Mucosa of descending colon (tissue), 3 donors: ENCODE measurements at regions not wholly inside any gene's neighbourhood (a gene's known extent, or its start where the extent isn't known, plus 50 kb on each side); places are given as distances from the start of the nearest gene placed in this dataset.

Source experiments
- ATAC-seq: fragments of 200-7000 bp; cut with Tn5 transposase; one replicate; pipeline ENCODE4 v1.9.1; 2020; ENCODE audit warnings: mild to moderate bottlenecking, moderate library complexity
- DNase-seq, 3 donors: peaks; one replicate each; pipeline ENCODE4 v3.0.0-alpha.2; 2020
- H3K36me3 ChIP-seq: fragments of 200-600 bp; one replicate; pipeline ENCODE4 v1.8.0; 2021; ENCODE audit warnings: low read depth, mild to moderate bottlenecking
- H3K4me1 ChIP-seq: fragments of 200-600 bp; one replicate; pipeline ENCODE4 v1.8.0; 2021; ENCODE audit warnings: low read depth, mild to moderate bottlenecking
- H3K4me3 ChIP-seq: fragments of 200-600 bp; one replicate; pipeline ENCODE4 v1.8.0; 2021; ENCODE audit warnings: mild to moderate bottlenecking
- H3K9me3 ChIP-seq: fragments of 200-600 bp; one replicate; pipeline ENCODE4 v1.8.0; 2021; ENCODE audit warnings: mild to moderate bottlenecking
- CTCF ChIP-seq: fragments of 200-600 bp; IDR thresholded peaks from one replicate; pipeline ENCODE4 v1.8.0; 2022; ENCODE audit warnings: antibody characterized with exemption, mild to moderate bottlenecking
- intact Hi-C, 2 donors: fragments of 100-400 bp; cut with DNase I in 1 of 2; cut with micrococcal nuclease in 1 of 2; formaldehyde crosslinking; loops; one replicate each; pipeline versions ENCODE4 v1.11.0 to v1.11.1; 2022; cut with DNase I, micrococcal nuclease
- donor health status: DM: no; HTN: no; CAD: no; lungs with moderate emphysema.
- donor health status: DM: no; HTN: no; CAD: no.
- donor health status: DM: no; HTN: yes; CAD: no.

GRCh38 chr5:99936911-99937310 is 598.3 kb upstream of the FAM174A start:
- Histone ChIP-seq H3K4me3 (no peak overlapping the region), H3K9me3 (no peaks in the 10 kb centered on the region), H3K4me1 (no peaks in the 10 kb centered on the region), H3K36me3 (no peaks in the 10 kb centered on the region)
- DNase-seq = no peak
- no peak for TF ChIP-seq CTCF
- no peak for ATAC-seq
- intact Hi-C loops = no loop called here

- intact Hi-C loops = no loop called here
- no peak for ATAC-seq
- no peak for TF ChIP-seq CTCF
- Histone ChIP-seq H3K9me3 (no peaks in the 10 kb centered on the region), H3K4me3 (no peak overlapping the region), H3K36me3 (no peaks in the 10 kb centered on the region), H3K4me1 (no peaks in the 10 kb centered on the region)
- DNase-seq = no peak
Observed at GRCh38 chr5:99929806-99930135, 605.4 kb upstream of the FAM174A start.

GRCh38 chr5:99929067-99929805 is 605.9 kb upstream of the FAM174A start:
- no peaks in the 10 kb centered on the region for H3K4me1 ChIP-seq
- H3K4me3 ChIP-seq = no peak overlapping the region
- DNase-seq = no peak
- peak; percentile 13 for ATAC-seq
- H3K9me3 ChIP-seq = no peaks in the 10 kb centered on the region
- TF ChIP-seq CTCF = no peak
- no peaks in the 10 kb centered on the region for H3K36me3 ChIP-seq
- intact Hi-C loops = no loop called here

- ATAC-seq (no peak), DNase-seq (no peak)
- no peak overlapping the region for H3K4me3 ChIP-seq
- no peak for TF ChIP-seq CTCF
- H3K4me1 ChIP-seq = no peaks in the 10 kb centered on the region
- intact Hi-C loops = no loop called here
- no peaks in the 10 kb centered on the region for H3K36me3 ChIP-seq
- H3K9me3 ChIP-seq = no peaks in the 10 kb centered on the region
Observed at GRCh38 chr5:99928490-99928889, 606.7 kb upstream of the FAM174A start.

- no peak for DNase-seq
- Histone ChIP-seq H3K4me1 (no peaks in the 10 kb centered on the region), H3K9me3 (no peaks in the 10 kb centered on the region), H3K4me3 (no peak overlapping the region), H3K36me3 (no peaks in the 10 kb centered on the region)
- intact Hi-C loops = no loop called here
- ATAC-seq = no peak
- TF ChIP-seq CTCF = no peak
Observed at GRCh38 chr5:99926463-99926862, 608.7 kb upstream of the FAM174A start.

- TF ChIP-seq CTCF = no peak
- intact Hi-C loops = no loop called here
- Histone ChIP-seq H3K36me3 (no peaks in the 10 kb centered on the region), H3K4me3 (no peak overlapping the region), H3K9me3 (no peaks in the 10 kb centered on the region), H3K4me1 (no peaks in the 10 kb centered on the region)
- ATAC-seq = no peak
- DNase-seq = no peak
Observed at GRCh38 chr5:99922386-99922785, 612.8 kb upstream of the FAM174A start.
